ENCODE measurements at regions not wholly inside any gene's neighbourhood (a gene's known extent, or its start where the extent isn't known, plus 50 kb on each side); places are given as distances from the start of the nearest gene placed in this dataset.
"Not testable (repeated sequence)": the region's sequence is repeated elsewhere in the genome, so short reads cannot be mapped to it uniquely, and the experiment has no call there.

DNA sequence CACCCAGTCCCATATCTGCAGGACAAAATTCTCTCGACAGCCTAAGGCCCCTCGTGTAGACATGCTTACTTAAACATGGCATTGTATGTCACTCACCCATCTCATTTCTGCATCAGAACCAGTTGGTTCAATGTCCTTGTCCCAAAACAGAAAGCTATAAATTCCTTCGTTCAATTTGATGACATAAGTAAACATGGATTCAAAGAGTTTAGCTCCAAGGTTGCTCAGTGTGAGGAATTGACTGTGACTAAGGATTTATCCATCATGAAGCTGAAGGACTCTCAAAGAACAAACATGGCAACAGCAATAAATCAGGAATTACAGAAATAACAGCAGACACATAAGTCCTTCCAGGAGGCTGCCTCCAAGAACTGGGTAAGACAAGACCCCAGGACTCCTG lies 237.2 kb downstream of the TOMM20 start:
- TF ChIP-seq, protein P1, sequence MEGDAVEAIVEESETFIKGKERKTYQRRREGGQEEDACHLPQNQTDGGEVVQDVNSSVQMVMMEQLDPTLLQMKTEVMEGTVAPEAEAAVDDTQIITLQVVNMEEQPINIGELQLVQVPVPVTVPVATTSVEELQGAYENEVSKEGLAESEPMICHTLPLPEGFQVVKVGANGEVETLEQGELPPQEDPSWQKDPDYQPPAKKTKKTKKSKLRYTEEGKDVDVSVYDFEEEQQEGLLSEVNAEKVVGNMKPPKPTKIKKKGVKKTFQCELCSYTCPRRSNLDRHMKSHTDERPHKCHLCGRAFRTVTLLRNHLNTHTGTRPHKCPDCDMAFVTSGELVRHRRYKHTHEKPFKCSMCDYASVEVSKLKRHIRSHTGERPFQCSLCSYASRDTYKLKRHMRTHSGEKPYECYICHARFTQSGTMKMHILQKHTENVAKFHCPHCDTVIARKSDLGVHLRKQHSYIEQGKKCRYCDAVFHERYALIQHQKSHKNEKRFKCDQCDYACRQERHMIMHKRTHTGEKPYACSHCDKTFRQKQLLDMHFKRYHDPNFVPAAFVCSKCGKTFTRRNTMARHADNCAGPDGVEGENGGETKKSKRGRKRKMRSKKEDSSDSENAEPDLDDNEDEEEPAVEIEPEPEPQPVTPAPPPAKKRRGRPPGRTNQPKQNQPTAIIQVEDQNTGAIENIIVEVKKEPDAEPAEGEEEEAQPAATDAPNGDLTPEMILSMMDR (IDR thresholded peaks at IDR 0.05; ENCODE audit: low read length): no peak
- TF ChIP-seq EZH2 (IDR thresholded peaks at IDR 0.05; ENCODE audit: borderline replicate concordance, low read length): no peak
- Histone ChIP-seq H3F3A (ENCODE audit: insufficient read depth, low read length) (no peaks in the 10 kb centered on the region), H3K36me3 (ENCODE audit: insufficient read depth, low read length) (no peaks in the 10 kb centered on the region), H3K9me2 (ENCODE audit: low read depth, low read length) (no peaks in the 10 kb centered on the region), H3K27me3 (ENCODE audit: insufficient read depth, low read length) (no peaks in the 10 kb centered on the region; the same call in 1 of the 2 replicates), H2AFZ (ENCODE audit: low read length) (no peak overlapping the region), H3K9me3 (ENCODE audit: low read length) (no peaks in the 10 kb centered on the region), H3K27ac (ENCODE audit: low read depth, low read length, poor library complexity, severe bottlenecking) (no peak overlapping the region), H3K4me2 (ENCODE audit: low read length) (no peak overlapping the region), H3K4me1 (ENCODE audit: insufficient read depth, low read length, severe bottlenecking) (no peaks in the 10 kb centered on the region), H3K4me3 (ENCODE audit: low read depth, low read length, poor library complexity, severe bottlenecking) (no peak overlapping the region), H3K9ac (ENCODE audit: low read length) (no peak overlapping the region), H4K20me1 (ENCODE audit: insufficient read depth, low read length) (no peaks in the 10 kb centered on the region), H3K79me2 (ENCODE audit: insufficient read depth, low read length) (no peaks in the 10 kb centered on the region)

DNA sequence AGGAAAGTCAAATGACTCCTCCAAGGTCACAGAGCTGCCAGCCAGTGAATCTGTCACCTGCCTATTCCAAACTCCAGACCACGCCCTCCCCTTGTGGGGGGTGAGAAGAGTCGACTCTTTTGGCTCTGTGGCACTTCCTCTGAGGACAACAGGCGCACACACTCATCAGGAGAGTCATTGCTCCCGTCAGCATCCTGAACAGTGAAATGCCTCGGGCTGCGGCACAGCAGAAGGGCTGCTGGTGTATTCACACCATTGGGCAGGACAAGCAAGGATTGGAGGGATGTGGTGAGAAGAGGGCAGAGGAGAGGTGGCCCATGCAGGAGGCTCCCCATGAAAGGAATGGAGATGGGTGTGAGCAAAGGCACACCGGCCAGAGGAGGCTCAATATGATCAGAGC lies 239.0 kb downstream of the TOMM20 start:
- Histone ChIP-seq H2AFZ (ENCODE audit: low read length) (no peak overlapping the region), H4K20me1 (ENCODE audit: insufficient read depth, low read length) (no peaks in the 10 kb centered on the region), H3K36me3 (ENCODE audit: insufficient read depth, low read length) (no peaks in the 10 kb centered on the region), H3K9ac (ENCODE audit: low read length) (no peak overlapping the region), H3F3A (ENCODE audit: insufficient read depth, low read length) (no peaks in the 10 kb centered on the region), H3K4me2 (ENCODE audit: low read length) (no peak overlapping the region), H3K9me2 (ENCODE audit: low read depth, low read length) (no peaks in the 10 kb centered on the region), H3K4me1 (ENCODE audit: insufficient read depth, low read length, severe bottlenecking) (no peaks in the 10 kb centered on the region), H3K27me3 (ENCODE audit: insufficient read depth, low read length) (no peaks in the 10 kb centered on the region; the same call in 1 of the 2 replicates), H3K9me3 (ENCODE audit: low read length) (no peaks in the 10 kb centered on the region), H3K27ac (ENCODE audit: low read depth, low read length, poor library complexity, severe bottlenecking) (no peak overlapping the region), H3K79me2 (ENCODE audit: insufficient read depth, low read length) (no peaks in the 10 kb centered on the region), H3K4me3 (ENCODE audit: low read depth, low read length, poor library complexity, severe bottlenecking) (no peak overlapping the region)
- TF ChIP-seq, protein P1 (IDR thresholded peaks at IDR 0.05; ENCODE audit: low read length): no peak
- TF ChIP-seq EZH2 (IDR thresholded peaks at IDR 0.05; ENCODE audit: borderline replicate concordance, low read length): no peak

DNA sequence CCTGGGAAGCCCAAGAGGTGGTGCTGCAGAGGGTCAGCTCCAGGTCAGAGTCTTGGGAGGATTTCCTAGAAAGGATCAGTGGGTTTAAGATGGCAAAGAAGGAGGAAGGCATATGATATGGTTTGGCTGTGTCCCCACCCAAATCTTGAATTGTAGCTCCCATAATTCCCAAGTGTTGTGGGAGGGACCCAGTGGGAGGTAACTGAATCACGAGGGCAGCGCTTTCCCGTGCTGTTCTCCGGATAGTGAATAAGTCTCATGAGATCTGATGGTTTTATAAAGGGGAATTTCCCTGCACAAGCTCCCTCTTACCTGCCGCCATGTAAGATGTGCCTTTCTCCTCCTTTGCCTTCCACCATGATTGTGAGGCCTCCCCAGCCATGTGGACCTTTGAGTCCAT lies 240.4 kb downstream of the TOMM20 start:
- not testable (repeated sequence) for H3K4me3 ChIP-seq (ENCODE audit: low read depth, low read length, poor library complexity, severe bottlenecking); H3K4me2 ChIP-seq (ENCODE audit: low read length); H3K27ac ChIP-seq (ENCODE audit: low read depth, low read length, poor library complexity, severe bottlenecking)

DNA sequence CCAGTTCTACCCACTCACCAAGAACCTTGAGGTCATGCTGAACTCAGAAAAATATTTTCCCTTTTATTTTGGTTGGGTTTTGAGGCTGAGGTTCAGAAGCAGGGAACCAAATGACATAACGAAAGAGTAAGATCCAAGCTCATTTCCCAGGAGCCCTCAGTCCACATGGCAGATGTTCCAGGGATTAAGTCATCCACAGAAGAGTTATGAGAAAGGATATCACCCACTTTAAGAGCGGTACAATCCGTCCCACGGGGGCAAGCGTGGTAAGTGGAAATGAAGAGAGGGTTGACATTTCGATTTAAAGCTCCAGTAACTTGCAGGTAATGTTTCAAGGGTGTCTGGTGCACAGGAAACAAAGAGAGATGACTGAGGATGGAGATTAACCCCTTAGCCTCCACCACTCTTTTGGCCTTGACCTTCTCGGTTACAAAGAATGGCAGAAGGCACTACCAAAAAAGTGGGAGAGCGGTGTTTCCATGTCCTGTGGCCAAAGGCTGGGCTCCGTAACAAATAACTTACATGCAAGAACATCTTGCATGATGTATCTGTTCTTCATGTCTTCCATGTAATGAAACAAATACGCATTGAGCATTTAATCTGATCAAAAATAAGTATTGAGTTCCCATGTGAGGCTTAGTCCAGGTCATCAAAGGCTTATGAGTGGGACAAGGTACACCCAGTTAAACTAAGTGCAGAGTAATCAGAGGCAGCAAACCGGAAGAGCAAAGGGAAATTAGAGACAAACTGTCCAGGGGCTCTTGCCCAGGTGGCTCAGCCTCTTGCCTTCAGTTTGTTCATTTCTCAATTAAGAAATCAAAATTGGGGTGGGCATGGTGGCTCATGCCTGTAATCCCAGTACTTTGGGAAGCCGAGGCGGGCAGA lies 241.4 kb downstream of the TOMM20 start:
- Histone ChIP-seq H3K4me2 (ENCODE audit: low read length) (no peak overlapping the region), H3K9me2 (ENCODE audit: low read depth, low read length) (no peaks in the 10 kb centered on the region), H3K9me3 (ENCODE audit: low read length) (no peaks in the 10 kb centered on the region), H3K27ac (ENCODE audit: low read depth, low read length, poor library complexity, severe bottlenecking) (no peak overlapping the region), H2AFZ (ENCODE audit: low read length) (no peak overlapping the region), H3K9ac (ENCODE audit: low read length) (no peak overlapping the region), H3K27me3 (ENCODE audit: insufficient read depth, low read length) (no peaks in the 10 kb centered on the region; the same call in 1 of the 2 replicates), H3K4me3 (ENCODE audit: low read depth, low read length, poor library complexity, severe bottlenecking) (no peak overlapping the region), H3K79me2 (ENCODE audit: insufficient read depth, low read length) (no peaks in the 10 kb centered on the region), H3F3A (ENCODE audit: insufficient read depth, low read length) (no peaks in the 10 kb centered on the region), H3K4me1 (ENCODE audit: insufficient read depth, low read length, severe bottlenecking) (no peaks in the 10 kb centered on the region), H3K36me3 (ENCODE audit: insufficient read depth, low read length) (no peaks in the 10 kb centered on the region), H4K20me1 (ENCODE audit: insufficient read depth, low read length) (no peaks in the 10 kb centered on the region)
- TF ChIP-seq, protein P1 (IDR thresholded peaks at IDR 0.05; ENCODE audit: low read length): no peak
- TF ChIP-seq EZH2 (IDR thresholded peaks at IDR 0.05; ENCODE audit: borderline replicate concordance, low read length): no peak

More for the DNA sequence above, 240.4 kb downstream of the TOMM20 start:
- not testable (repeated sequence) for H2AFZ ChIP-seq (ENCODE audit: low read length); H3K36me3 ChIP-seq (ENCODE audit: insufficient read depth, low read length); H3K9ac ChIP-seq (ENCODE audit: low read length); H3K4me1 ChIP-seq (ENCODE audit: insufficient read depth, low read length, severe bottlenecking); H3K9me3 ChIP-seq (ENCODE audit: low read length); H4K20me1 ChIP-seq (ENCODE audit: insufficient read depth, low read length); H3K79me2 ChIP-seq (ENCODE audit: insufficient read depth, low read length); H3K27me3 ChIP-seq (ENCODE audit: insufficient read depth, low read length); H3F3A ChIP-seq (ENCODE audit: insufficient read depth, low read length); H3K9me2 ChIP-seq (ENCODE audit: low read depth, low read length)
